ENCODE measurements at regions not wholly inside any gene's neighbourhood (a gene's known extent, or its start where the extent isn't known, plus 50 kb on each side); places are given as distances from the start of the nearest gene placed in this dataset.
"Not testable (repeated sequence)": the region's sequence is repeated elsewhere in the genome, so short reads cannot be mapped to it uniquely, and the experiment has no call there.

DNA sequence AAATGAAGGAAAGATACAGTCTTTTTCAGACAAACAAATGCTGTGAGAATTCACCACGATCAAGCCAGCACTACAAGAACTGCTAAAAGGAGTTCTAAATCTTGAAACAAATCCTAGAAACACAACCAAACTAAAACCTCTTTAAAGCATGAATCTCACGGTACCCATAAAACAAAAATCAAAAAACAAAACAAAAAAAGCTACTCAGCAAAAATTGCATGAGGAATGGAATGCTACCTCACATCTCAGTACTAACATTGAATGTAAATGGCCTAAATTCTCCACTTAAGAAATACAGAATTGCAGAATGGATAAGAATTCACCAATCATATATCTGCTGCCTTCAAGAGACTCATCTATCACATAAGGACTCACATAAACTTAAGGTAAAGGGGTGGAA lies 300.1 kb downstream of the NAF1 start:
- DNase-seq: no peak
- no peaks in the 10 kb centered on the region for H3K4me1 ChIP-seq
- TF ChIP-seq, protein P1, sequence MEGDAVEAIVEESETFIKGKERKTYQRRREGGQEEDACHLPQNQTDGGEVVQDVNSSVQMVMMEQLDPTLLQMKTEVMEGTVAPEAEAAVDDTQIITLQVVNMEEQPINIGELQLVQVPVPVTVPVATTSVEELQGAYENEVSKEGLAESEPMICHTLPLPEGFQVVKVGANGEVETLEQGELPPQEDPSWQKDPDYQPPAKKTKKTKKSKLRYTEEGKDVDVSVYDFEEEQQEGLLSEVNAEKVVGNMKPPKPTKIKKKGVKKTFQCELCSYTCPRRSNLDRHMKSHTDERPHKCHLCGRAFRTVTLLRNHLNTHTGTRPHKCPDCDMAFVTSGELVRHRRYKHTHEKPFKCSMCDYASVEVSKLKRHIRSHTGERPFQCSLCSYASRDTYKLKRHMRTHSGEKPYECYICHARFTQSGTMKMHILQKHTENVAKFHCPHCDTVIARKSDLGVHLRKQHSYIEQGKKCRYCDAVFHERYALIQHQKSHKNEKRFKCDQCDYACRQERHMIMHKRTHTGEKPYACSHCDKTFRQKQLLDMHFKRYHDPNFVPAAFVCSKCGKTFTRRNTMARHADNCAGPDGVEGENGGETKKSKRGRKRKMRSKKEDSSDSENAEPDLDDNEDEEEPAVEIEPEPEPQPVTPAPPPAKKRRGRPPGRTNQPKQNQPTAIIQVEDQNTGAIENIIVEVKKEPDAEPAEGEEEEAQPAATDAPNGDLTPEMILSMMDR (IDR thresholded peaks at IDR 0.05): no peak
- intact Hi-C loops (cut with DNase I): no loop called here
- peaks cover 4% of the 10 kb centered on the region for H3K9me3 ChIP-seq
- H3K4me3 ChIP-seq: no peak overlapping the region
- H3K27me3 ChIP-seq (ENCODE audit: insufficient read depth in 3 of 3, low read length in 2 of 3): no peaks in the 10 kb centered on the region
- no peaks in the 10 kb centered on the region for H3K36me3 ChIP-seq (ENCODE audit: insufficient read depth in 1 of 2, low read depth in 1 of 2)
- H3K27ac ChIP-seq: no peak overlapping the region
- no peak for ATAC-seq
- 72 to 79% (median 76%) methylated on average over 2 of the region's 2 CpGs for WGBS, 3 donors

GRCh38 chr4:162865102-162865501 lies 301.6 kb downstream of the NAF1 start:
- no peak overlapping the region for H3K4me3 ChIP-seq
- H3K27ac ChIP-seq: no peak overlapping the region
- intact Hi-C loops (cut with DNase I): no loop called here
- no peaks in the 10 kb centered on the region for H3K4me1 ChIP-seq
- no peaks in the 10 kb centered on the region for H3K36me3 ChIP-seq (ENCODE audit: insufficient read depth in 1 of 2, low read depth in 1 of 2)
- WGBS, 3 donors: 70 to 83% (median 73%) methylated on average over 2 of the region's 2 CpGs
- TF ChIP-seq, protein P1 (IDR thresholded peaks at IDR 0.05): no peak
- ATAC-seq: no peak
- no peak for DNase-seq
- H3K27me3 ChIP-seq (ENCODE audit: insufficient read depth in 3 of 3, low read length in 2 of 3): no peaks in the 10 kb centered on the region
- H3K9me3 ChIP-seq: peaks cover 4% of the 10 kb centered on the region

- TF ChIP-seq, protein P1 (IDR thresholded peaks at IDR 0.05): no peak
Measured at GRCh38 chr4:162853788-162854187, 312.9 kb downstream of the NAF1 start.

DNA sequence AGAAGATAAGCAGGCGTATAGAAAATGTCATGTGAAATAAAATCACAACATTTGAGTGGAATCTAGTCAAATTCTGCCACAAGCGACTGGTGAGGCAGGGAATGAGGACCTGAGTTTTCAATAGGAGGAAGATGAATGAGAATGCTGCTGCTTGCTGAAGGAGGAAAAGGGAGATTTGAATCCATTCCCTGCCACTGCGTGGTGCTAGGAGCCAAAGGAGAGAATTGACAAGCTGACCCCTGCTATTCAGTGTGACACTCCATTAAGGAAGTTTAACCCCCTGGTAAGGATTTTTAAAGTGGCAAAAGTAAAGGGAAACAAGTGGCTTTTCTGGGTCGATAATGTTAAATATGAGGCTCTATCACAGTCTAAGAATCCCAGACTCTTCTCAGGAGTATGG lies 314.0 kb downstream of the NAF1 start:
- Histone ChIP-seq H3K4me3 (no peak overlapping the region), H3K27ac (no peak overlapping the region), H3K9me3 (no peaks in the 10 kb centered on the region), H3K27me3 (ENCODE audit: insufficient read depth in 3 of 3, low read length in 2 of 3) (no peaks in the 10 kb centered on the region), H3K4me1 (no peaks in the 10 kb centered on the region), H3K36me3 (ENCODE audit: insufficient read depth in 1 of 2, low read depth in 1 of 2) (no peaks in the 10 kb centered on the region)
- DNase-seq: no peak
- TF ChIP-seq, protein P1 (IDR thresholded peaks at IDR 0.05): no peak
- WGBS, 3 donors: 76 to 79% (median 76%) methylated on average over 4 of the region's 4 CpGs
- no peak for ATAC-seq
- intact Hi-C loops (cut with DNase I): no loop called here

More at GRCh38 chr4:162853788-162854187, 312.9 kb downstream of the NAF1 start:
- Histone ChIP-seq H3K9me3 (no peaks in the 10 kb centered on the region), H3K27me3 (ENCODE audit: insufficient read depth in 3 of 3, low read length in 2 of 3) (no peaks in the 10 kb centered on the region), H3K36me3 (ENCODE audit: insufficient read depth in 1 of 2, low read depth in 1 of 2) (no peaks in the 10 kb centered on the region), H3K4me3 (no peak overlapping the region), H3K27ac (no peak overlapping the region), H3K4me1 (no peaks in the 10 kb centered on the region)
- intact Hi-C loops (cut with DNase I): no loop called here
- WGBS, 3 donors: 67 to 78% (median 75%) methylated on average over 3 of the region's 3 CpGs
- DNase-seq (no peak), ATAC-seq (no peak)

DNA sequence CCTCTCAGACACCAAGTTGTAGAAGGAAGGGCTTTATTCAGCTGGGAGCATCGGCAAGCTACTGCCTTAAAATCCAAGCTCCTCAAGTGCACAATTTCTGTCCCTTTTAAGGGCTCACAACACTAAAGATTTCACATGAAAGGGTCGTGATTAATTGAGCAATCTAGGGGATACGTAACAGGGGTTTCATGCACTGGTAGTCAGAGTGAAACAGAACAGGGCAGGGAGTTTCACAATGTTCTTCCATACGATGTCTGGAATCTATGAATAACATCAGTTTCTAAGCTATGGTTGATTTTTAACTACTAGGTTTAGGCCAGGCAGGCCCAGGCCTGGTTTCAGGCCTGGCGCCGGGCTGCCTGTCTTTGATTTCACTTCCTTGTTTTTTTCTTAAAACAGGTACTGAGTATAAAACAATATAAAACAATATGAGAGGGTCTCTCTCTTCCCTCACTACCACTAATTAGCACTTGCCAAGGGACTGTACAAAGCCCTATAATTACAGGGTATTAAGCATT lies 315.4 kb downstream of the NAF1 start:
- H3K27ac ChIP-seq; H3K27me3 ChIP-seq (ENCODE audit: insufficient read depth in 3 of 3, low read length in 2 of 3); H3K4me1 ChIP-seq; H3K4me3 ChIP-seq; H3K36me3 ChIP-seq (ENCODE audit: insufficient read depth in 1 of 2, low read depth in 1 of 2); DNase-seq; H3K9me3 ChIP-seq; ATAC-seq; intact Hi-C loops (cut with DNase I): not testable (repeated sequence)
- WGBS, 3 donors: 82 to 86% (median 83%) methylated on average over 6 of the region's 6 CpGs
